GM12892 (cell line): ENCODE measurements at regions not wholly inside any gene's neighbourhood (a gene's known extent, or its start where the extent isn't known, plus 50 kb on each side); places are given as distances from the start of the nearest gene placed in this dataset.

Experiments
- DNase-seq: peaks from one replicate; pipeline ENCODE4 v3.0.0; 2011; ENCODE audit not compliant: insufficient read length
- FAIRE-seq: peaks from 2 replicates; lab custom pipeline; 2011; peaks lifted over from hg19 to GRCh38; lab: Jason Lieb, UNC
- POLR2A ChIP-seq: IDR thresholded peaks from 2 replicates; pipeline ENCODE4 v1.6.1; 2011; ENCODE audit warnings: low read depth, low read length, control low read depth
- POLR2AphosphoS5 ChIP-seq: IDR thresholded peaks from 2 replicates; pipeline ENCODE4 v1.6.1; 2011; ENCODE audit warnings: low read depth, low read length, control low read depth
- TAF1 ChIP-seq: IDR thresholded peaks from 2 replicates; pipeline ENCODE4 v1.6.1; 2011; ENCODE audit warnings: low read depth, mild to moderate bottlenecking, control low read depth, low read length, borderline replicate concordance

GRCh38 chr14:40859055-40859454, 747.6 kb upstream of the LRFN5 start:
- FAIRE-seq: no peak
- TF ChIP-seq TAF1: no peak
- no peak for TF ChIP-seq POLR2A
- no peak for TF ChIP-seq POLR2AphosphoS5

GRCh38 chr14:40855343-40855742, 751.3 kb upstream of the LRFN5 start:
- DNase-seq: no peak
- FAIRE-seq: no peak
- no peak for TF ChIP-seq TAF1
- TF ChIP-seq POLR2A: no peak
- no peak for TF ChIP-seq POLR2AphosphoS5

More at GRCh38 chr14:40859055-40859454, 747.6 kb upstream of the LRFN5 start:
- DNase-seq: no peak

- TF ChIP-seq TAF1: no peak
- no peak for TF ChIP-seq POLR2AphosphoS5
- TF ChIP-seq POLR2A: no peak
- DNase-seq (no peak), FAIRE-seq (no peak)
These were observed 756.5 kb upstream of the LRFN5 start for GRCh38 chr14:40850191-40850590.

GRCh38 chr14:40847480-40847879, 759.2 kb upstream of the LRFN5 start:
- TF ChIP-seq TAF1 (no peak), POLR2A (no peak), POLR2AphosphoS5 (no peak)
- FAIRE-seq: no peak
- DNase-seq: no peak

- no peak for FAIRE-seq
- no peak for DNase-seq
- TF ChIP-seq POLR2AphosphoS5: no peak
- TF ChIP-seq TAF1: no peak
- no peak for TF ChIP-seq POLR2A
These were observed 763.9 kb upstream of the LRFN5 start for GRCh38 chr14:40842816-40843215.

- TF ChIP-seq POLR2AphosphoS5: no peak
- no peak for TF ChIP-seq POLR2A
- TF ChIP-seq TAF1: no peak
- no peak for DNase-seq
- no peak for FAIRE-seq
These were observed 764.8 kb upstream of the LRFN5 start for GRCh38 chr14:40841886-40842285.

GRCh38 chr14:40838601-40839000, 768.1 kb upstream of the LRFN5 start:
- no peak for FAIRE-seq

GRCh38 chr14:40806471-40806870, 800.2 kb upstream of the LRFN5 start:
- no peak for DNase-seq
- TF ChIP-seq POLR2A (no peak), TAF1 (no peak), POLR2AphosphoS5 (no peak)
- FAIRE-seq: no peak

More at GRCh38 chr14:40838601-40839000, 768.1 kb upstream of the LRFN5 start:
- no peak for DNase-seq
- TF ChIP-seq POLR2AphosphoS5: no peak
- no peak for TF ChIP-seq POLR2A
- TF ChIP-seq TAF1: no peak

GRCh38 chr14:40796168-40796567, 810.5 kb upstream of the LRFN5 start:
- DNase-seq: no peak
- TF ChIP-seq TAF1 (no peak), POLR2AphosphoS5 (no peak), POLR2A (no peak)
- FAIRE-seq: no peak

GRCh38 chr14:40784860-40785259, 821.8 kb upstream of the LRFN5 start:
- TF ChIP-seq POLR2AphosphoS5: no peak
- no peak for TF ChIP-seq TAF1
- no peak for TF ChIP-seq POLR2A
- no peak for DNase-seq
- FAIRE-seq: no peak

- DNase-seq (no peak), FAIRE-seq (no peak)
- TF ChIP-seq TAF1 (no peak), POLR2A (no peak), POLR2AphosphoS5 (no peak)
These were observed 844.0 kb upstream of the LRFN5 start for GRCh38 chr14:40762685-40763084.

- TF ChIP-seq TAF1 (no peak), POLR2A (no peak)
- DNase-seq (no peak), FAIRE-seq (no peak)
These were observed 844.5 kb upstream of the LRFN5 start for GRCh38 chr14:40762177-40762576.
